A549 (cell line): ENCODE measurements at regions not wholly inside any gene's neighbourhood (a gene's known extent, or its start where the extent isn't known, plus 50 kb on each side); places are given as distances from the start of the nearest gene placed in this dataset.

Experiments used
- ATAC-seq, 2 experiments: fragments of 200-7000 bp in 1 of 2; fragments of >200 bp in 1 of 2; cut with Nextera tagmentation in 1 of 2; cut with Tn5 transposase in 1 of 2; 3 replicates each; pipeline versions ENCODE4 v1.8.0 to v1.9.1; 2018 to 2020; ENCODE audit warnings: mild to moderate bottlenecking in 1 of 2, moderate library complexity in 1 of 2
- CTCF ChIA-PET: fragments of 300-600 bp; sonication (Branson Sonifier 250); formaldehyde crosslinking; extraction: SDS; loops from one replicate; lab custom pipeline; 2021; ENCODE audit warnings: antibody characterized with exemption, inconsistent platforms; lab: Yijun Ruan, JAX
- POLR2A ChIA-PET: fragments of 350-600 bp; formaldehyde crosslinking; extraction: SDS; loops from one replicate; lab custom pipeline; 2021; ENCODE audit warnings: antibody characterized with exemption, inconsistent platforms; lab: Yijun Ruan, JAX
- DNase-seq, 2 experiments: peaks; one replicate each; pipeline versions ENCODE4 v3.0.0 to v3.0.0-alpha.2; 2011 to 2016; ENCODE audit warnings: low read depth in 1 of 2, low spot score in 1 of 2
- FAIRE-seq: peaks from 2 replicates; lab custom pipeline; 2011; peaks lifted over from hg19 to GRCh38; lab: Jason Lieb, UNC
- H3K27ac ChIP-seq, 2 experiments: fragments of >200 bp; sonication (Bioruptor Twin); formaldehyde crosslinking; 3 replicates each; pipeline ENCODE4 v1.5.1; 2016 to 2017
- H3K4me1 ChIP-seq: fragments of >200 bp; sonication (Bioruptor Twin); formaldehyde crosslinking; 3 replicates; pipeline ENCODE4 v1.6.1; 2016
- H3K4me2 ChIP-seq: fragments of >200 bp; sonication (Bioruptor Twin); formaldehyde crosslinking; 3 replicates; pipeline ENCODE4 v1.6.1; 2016
- H3K4me3 ChIP-seq: fragments of >200 bp; sonication (Bioruptor Twin); formaldehyde crosslinking; 3 replicates; pipeline ENCODE4 v1.5.1; 2016
- H3K9me3 ChIP-seq: fragments of >200 bp; sonication (Bioruptor Twin); formaldehyde crosslinking; 3 replicates; pipeline ENCODE4 v1.6.1; 2016
- BHLHE40 ChIP-seq: IDR thresholded peaks from 2 replicates; pipeline ENCODE4 v1.6.1; 2012; ENCODE audit warnings: low read depth, low read length, inconsistent platforms
- CBX8 ChIP-seq: fragments of 200-600 bp; sonication (generic); IDR thresholded peaks from 2 replicates; pipeline ENCODE4 v1.6.1; 2016
- CTCF ChIP-seq: fragments of >200 bp; sonication (Bioruptor Twin); formaldehyde crosslinking; IDR thresholded peaks from 3 replicates; pipeline ENCODE4 v1.5.1; 2016
- E2F6 ChIP-seq: IDR thresholded peaks from 2 replicates; pipeline ENCODE4 v1.6.1; 2012; ENCODE audit warnings: low read depth, borderline replicate concordance
- EHMT2 ChIP-seq: fragments of 200-600 bp; sonication (generic); IDR thresholded peaks from 2 replicates; pipeline ENCODE4 v1.6.1; 2016; ENCODE audit warnings: antibody characterized with exemption, low read depth, mild to moderate bottlenecking, moderate library complexity
- EP300 ChIP-seq, 2 experiments: fragments of >200 bp; sonication (Bioruptor Twin); formaldehyde crosslinking; IDR thresholded peaks; 2 replicates in 1 of 2; 3 replicates in 1 of 2; pipeline ENCODE4 v1.6.1; 2016 to 2017
- ESRRA ChIP-seq: fragments of 150-350 bp; IDR thresholded peaks from 2 replicates; pipeline ENCODE4 v1.6.1; 2014; ENCODE audit warnings: mild to moderate bottlenecking, low read length, borderline replicate concordance
- FOSL2 ChIP-seq, 2 experiments: fragments of 450-650 bp in 1 of 2; fragments of >200 bp in 1 of 2; sonication (Bioruptor Twin) in 1 of 2; formaldehyde crosslinking; IDR thresholded peaks; 2 replicates each; pipeline versions ENCODE4 v1.5.0 to v1.6.1; 2016 to 2020; ENCODE audit warnings: mild to moderate bottlenecking in 1 of 2, moderate library complexity in 1 of 2
- HDAC2 ChIP-seq: fragments of 200-600 bp; sonication (generic); IDR thresholded peaks from 2 replicates; pipeline ENCODE4 v1.6.1; 2016
- HEYL ChIP-seq: fragments of 250-450 bp; sonication (Bioruptor Pico); IDR thresholded peaks from 2 replicates; pipeline ENCODE4 v1.8.0; 2021; ENCODE audit warnings: mild to moderate bottlenecking, moderate library complexity
- HOXB13 ChIP-seq: fragments of 250-450 bp; sonication (Bioruptor Pico); IDR thresholded peaks from 2 replicates; pipeline ENCODE4 v1.5.0; 2020; ENCODE audit warnings: low read depth, mild to moderate bottlenecking, moderate library complexity
- HOXB5 ChIP-seq: fragments of 250-450 bp; sonication (Bioruptor Pico); IDR thresholded peaks from 2 replicates; pipeline ENCODE4 v1.5.0; 2020; ENCODE audit warnings: mild to moderate bottlenecking, moderate library complexity
- JUN ChIP-seq, 2 experiments: fragments of >200 bp; sonication (Bioruptor Twin); formaldehyde crosslinking; IDR thresholded peaks; 2 replicates in 1 of 2; 3 replicates in 1 of 2; pipeline ENCODE4 v1.6.1; 2016 to 2017
- JUNB ChIP-seq: fragments of >200 bp; sonication (Bioruptor Twin); formaldehyde crosslinking; IDR thresholded peaks from 2 replicates; pipeline ENCODE4 v1.6.1; 2016
- MAX ChIP-seq: IDR thresholded peaks from 2 replicates; pipeline ENCODE4 v1.6.1; 2012
- MYC ChIP-seq: IDR thresholded peaks from 2 replicates; pipeline ENCODE4 v1.6.1; 2012; ENCODE audit warnings: mild to moderate bottlenecking, inconsistent platforms, low read length, improper control_type of control experiment, borderline replicate concordance
- NR3C1 ChIP-seq: fragments of >200 bp; sonication (Bioruptor Twin); formaldehyde crosslinking; IDR thresholded peaks from 3 replicates; pipeline ENCODE4 v1.6.1; 2017
- PHF8 ChIP-seq: fragments of 200-600 bp; sonication (generic); IDR thresholded peaks from 2 replicates; pipeline ENCODE4 v1.6.1; 2016; ENCODE audit warnings: low read depth, mild to moderate bottlenecking, antibody characterized with exemption, moderate library complexity, borderline replicate concordance
- POLR2A ChIP-seq: IDR thresholded peaks from 2 replicates; pipeline ENCODE4 v1.6.1; 2012; ENCODE audit warnings: mild to moderate bottlenecking, low read length
- RARB ChIP-seq: fragments of 250-450 bp; sonication (Bioruptor Pico); IDR thresholded peaks from 2 replicates; pipeline ENCODE4 v1.8.0; 2021; ENCODE audit warnings: mild to moderate bottlenecking, moderate library complexity
- RCOR1 ChIP-seq: fragments of 150-350 bp; IDR thresholded peaks from 2 replicates; pipeline ENCODE4 v1.6.1; 2014; ENCODE audit warnings: antibody characterized with exemption, low read length, low read depth
- USF2 ChIP-seq: fragments of 450-650 bp; IDR thresholded peaks from 2 replicates; pipeline ENCODE4 v1.6.1; 2014; ENCODE audit warnings: antibody characterized with exemption
- ZFP36 ChIP-seq: fragments of 450-650 bp; IDR thresholded peaks from 2 replicates; pipeline ENCODE4 v1.6.1; 2014; ENCODE audit warnings: borderline replicate concordance; ENCODE audit not compliant: partially characterized antibody
- ZSCAN20 ChIP-seq: fragments of 250-450 bp; sonication (Bioruptor Pico); IDR thresholded peaks from 2 replicates; pipeline ENCODE4 v1.8.0; 2022; ENCODE audit warnings: mild to moderate bottlenecking, moderate library complexity
- WGBS: methylation state at CpG from one replicate; pipeline ENCODE4 v1.1.6; 2017; ENCODE audit errors: missing lambda C conversion rate; 5-methylcytosine and 5-hydroxymethylcytosine counted together

GRCh38 chr16:79310710-79311109 lies 289.8 kb downstream of the MAF start:
- no peak for ATAC-seq
- Histone ChIP-seq H3K9me3 (no peaks in the 10 kb centered on the region), H3K27ac (no peak overlapping the region), H3K4me2 (no peak overlapping the region), H3K4me1 (no peaks in the 10 kb centered on the region), H3K4me3 (no peak overlapping the region)
- POLR2A ChIA-PET = interaction anchor here (0.5 kb wide), 1 partner anchor 494 kb away, joined by 6 read pairs; no protein-coding TSS in a partner anchor
- DNase-seq = no peak
- CTCF ChIA-PET = interaction anchor here (1.2 kb wide), 1 partner anchor 48 kb away, joined by 4 read pairs; no protein-coding TSS in a partner anchor
- 56% methylated on average over 7 of the region's 7 CpGs for WGBS
- no peak for FAIRE-seq
- TF ChIP-seq MYC = no peak
- no peak for TF ChIP-seq CTCF
- TF ChIP-seq FOSL2 (IDR thresholded peaks at IDR 0.05) = no peak
- no peak for TF ChIP-seq FOSL2 (CRISPR knock-in tag; IDR thresholded peaks at IDR 0.05)
- TF ChIP-seq HDAC2 = no peak
- no peak for TF ChIP-seq CBX8

GRCh38 chr16:79309606-79310005 lies 290.9 kb downstream of the MAF start:
- POLR2A ChIA-PET = no interaction called here
- CTCF ChIA-PET = no interaction called here
- no peak for ATAC-seq
- no peak for TF ChIP-seq NR3C1
- TF ChIP-seq JUN (IDR thresholded peaks at IDR 0.05) = no peak
- no peak for TF ChIP-seq E2F6
- no peak for TF ChIP-seq EP300 (IDR thresholded peaks at IDR 0.05)
- TF ChIP-seq EHMT2 = no peak
- TF ChIP-seq ESRRA = no peak
- TF ChIP-seq ZFP36 = no peak
- TF ChIP-seq RARB = no peak
- TF ChIP-seq ZSCAN20 (CRISPR knock-in tag) = no peak
- TF ChIP-seq PHF8 = no peak
- TF ChIP-seq HOXB13 = no peak
- TF ChIP-seq RCOR1 = no peak
- no peak for TF ChIP-seq POLR2A
- no peak for TF ChIP-seq HOXB5 (CRISPR knock-in tag)
- TF ChIP-seq BHLHE40 = no peak
- TF ChIP-seq HEYL (CRISPR knock-in tag) = no peak
- TF ChIP-seq MAX = no peak
- no peak for TF ChIP-seq USF2
- no peak for TF ChIP-seq JUNB
- no peak for TF ChIP-seq CTCF
- H3K9me3 ChIP-seq = no peaks in the 10 kb centered on the region
- FAIRE-seq = no peak
- no peak for DNase-seq
- H3K4me2 ChIP-seq = no peak overlapping the region
- 26% methylated on average over 6 of the region's 6 CpGs for WGBS
- no peaks in the 10 kb centered on the region for H3K4me1 ChIP-seq
- no peak overlapping the region for H3K27ac ChIP-seq
- no peak overlapping the region for H3K4me3 ChIP-seq
